ENCODE measurements at regions not wholly inside any gene's neighbourhood (a gene's known extent, or its start where the extent isn't known, plus 50 kb on each side); places are given as distances from the start of the nearest gene placed in this dataset.

DNA sequence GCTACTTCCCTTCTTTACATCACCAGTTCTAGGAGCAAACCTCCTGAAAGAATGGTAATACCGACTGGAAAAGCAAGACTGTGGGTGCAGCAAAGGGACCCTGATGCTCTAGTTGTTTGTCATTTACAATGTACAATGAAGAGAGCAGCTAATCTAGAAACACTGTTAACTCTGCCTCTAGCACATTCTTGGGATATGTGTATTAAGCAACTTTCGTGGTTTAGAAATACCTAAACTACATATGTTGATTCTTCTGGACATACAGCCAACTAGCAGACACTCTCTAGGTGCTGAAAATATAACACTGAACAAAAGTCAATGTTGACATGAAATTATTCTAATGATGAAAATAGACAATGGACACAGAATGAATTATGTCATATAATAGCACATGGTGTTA is 440.3 kb upstream of the MC4R start:
- DNase-seq, result no peak

DNA sequence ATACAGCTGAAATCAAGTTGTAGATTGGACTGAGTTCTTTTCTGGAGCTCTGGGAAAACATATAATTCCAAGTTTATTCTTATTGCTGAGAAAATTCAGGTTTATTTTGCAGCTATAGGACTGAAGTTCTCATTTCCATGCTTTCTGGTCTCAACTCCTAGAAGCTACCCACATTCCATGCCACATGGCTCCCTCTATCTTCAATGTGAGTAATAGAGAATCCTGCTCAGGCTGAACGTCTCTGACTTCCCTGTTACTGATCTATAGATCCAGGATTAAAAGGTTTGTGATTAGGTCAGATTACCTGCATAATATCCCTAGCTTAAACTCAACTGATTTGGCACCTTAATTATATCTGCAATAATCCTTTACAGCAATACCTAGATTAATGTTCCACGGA is 453.8 kb upstream of the MC4R start:
- no peak for DNase-seq

DNA sequence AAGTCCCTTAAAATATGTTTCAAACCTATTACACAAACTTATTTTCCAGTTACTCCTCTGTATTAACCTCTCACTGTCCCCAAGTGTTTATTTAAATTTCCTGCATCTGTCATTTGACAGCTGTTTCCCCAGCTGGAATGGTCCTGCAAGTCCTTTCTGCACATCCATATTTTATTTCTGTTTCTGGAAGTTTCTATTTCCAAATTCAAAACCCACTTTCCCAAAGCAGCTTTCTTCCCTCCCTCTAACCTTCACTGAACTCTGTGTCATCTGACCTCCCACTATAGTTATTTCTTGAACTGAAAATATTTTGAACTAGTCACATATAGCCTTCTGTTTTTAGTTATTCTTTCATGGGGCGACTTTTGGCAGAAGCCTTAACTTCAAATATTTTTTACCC is 459.4 kb upstream of the MC4R start:
- DNase-seq, result no peak

DNA sequence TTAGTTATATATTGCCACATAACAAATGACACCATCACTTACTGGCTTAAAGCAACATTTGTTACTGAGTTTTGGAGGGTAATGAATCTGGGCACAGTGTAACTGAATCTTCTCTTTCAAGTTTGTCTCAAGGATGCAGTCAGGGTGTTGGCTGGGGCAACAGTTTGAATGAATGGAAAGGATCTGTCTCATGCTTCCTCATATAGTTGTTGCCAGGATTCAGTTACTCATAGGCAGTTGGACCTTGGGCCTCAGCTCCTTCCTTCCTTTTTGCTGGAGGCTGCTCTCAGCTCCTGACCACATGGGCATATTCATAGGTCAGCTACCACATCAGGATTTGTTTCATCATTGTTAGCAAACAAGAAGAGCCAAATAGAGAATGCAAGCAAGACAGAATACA is 466.1 kb upstream of the MC4R start:
- no peak for DNase-seq

DNA sequence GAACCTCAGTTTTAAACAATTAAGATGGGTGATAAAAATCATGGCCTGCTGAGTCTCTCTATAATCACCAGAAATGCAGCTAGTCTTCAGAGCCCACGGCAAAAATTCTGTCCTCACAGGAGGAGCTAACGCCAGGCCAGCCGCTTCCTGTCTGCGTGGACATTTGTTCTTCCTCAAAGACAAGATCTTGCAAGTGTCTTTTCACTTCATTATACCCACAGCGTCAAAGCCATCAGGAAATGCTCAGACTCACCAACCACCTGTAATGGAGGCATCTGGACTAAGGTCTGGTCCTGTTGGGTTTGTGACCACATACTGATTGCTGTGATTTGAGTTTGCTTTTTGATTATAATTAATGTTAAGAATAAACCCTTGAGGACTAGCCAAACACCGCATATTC is 473.8 kb upstream of the MC4R start:
- DNase-seq, result no peak

DNA sequence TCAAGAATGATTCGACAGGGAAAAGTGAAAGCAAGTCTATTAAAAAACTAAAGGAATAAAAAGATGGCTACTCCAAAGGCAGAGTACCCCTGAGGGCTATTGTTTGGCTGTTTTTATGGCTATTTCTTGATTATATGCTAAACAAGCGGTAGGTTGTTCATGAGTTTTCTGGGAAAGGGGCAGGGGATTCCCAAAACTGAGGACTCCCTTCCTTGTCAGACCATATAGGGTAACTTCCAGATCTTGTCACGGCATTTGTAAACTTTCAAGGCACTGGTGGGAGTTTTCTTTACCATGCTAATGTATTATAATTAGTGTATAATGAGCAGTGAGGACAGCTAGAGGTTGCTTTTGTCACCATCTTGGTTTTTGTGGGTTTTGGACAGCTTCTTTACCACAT is 474.9 kb upstream of the MC4R start:
- no peak for DNase-seq

DNA sequence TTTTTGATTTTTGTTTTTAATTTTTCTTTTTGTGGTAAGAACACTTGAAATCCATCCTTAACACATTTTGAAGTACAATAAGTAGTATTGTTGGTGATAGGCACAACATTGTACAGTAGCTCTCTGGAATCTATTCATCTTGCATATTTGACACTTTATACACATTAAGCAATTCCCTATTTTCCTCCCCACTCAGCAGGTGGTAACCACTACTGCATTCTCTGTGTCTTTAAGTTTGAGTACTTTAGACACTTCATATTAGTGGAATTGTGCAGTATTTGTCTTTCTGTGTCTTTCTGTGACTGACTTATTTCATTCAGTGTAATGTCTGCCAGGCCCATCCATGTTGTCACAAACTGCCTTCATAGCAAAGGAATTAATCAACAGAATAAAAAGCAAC is 471.7 kb upstream of the CDH20 start:
- no peak for DNase-seq

DNA sequence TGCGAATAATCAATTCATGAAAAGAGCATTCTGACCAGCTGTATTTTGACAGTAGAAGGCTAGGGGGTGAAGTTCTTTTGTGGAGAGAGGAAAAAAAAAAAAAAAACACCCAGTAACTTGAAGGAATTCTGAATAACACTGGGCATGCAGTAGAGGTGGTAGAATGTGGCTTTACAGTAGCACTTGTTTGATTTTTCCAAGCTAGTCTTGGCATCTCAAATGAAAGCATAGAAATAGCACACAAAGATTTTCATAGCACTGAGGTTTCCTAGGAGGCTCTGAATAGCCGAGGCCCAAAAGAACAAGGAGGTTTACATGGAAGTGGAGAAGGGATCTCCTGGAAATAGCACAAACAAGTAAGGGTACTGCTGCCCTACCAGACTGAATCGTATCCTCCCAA is 470.2 kb upstream of the CDH20 start:
- no peak for DNase-seq

DNA sequence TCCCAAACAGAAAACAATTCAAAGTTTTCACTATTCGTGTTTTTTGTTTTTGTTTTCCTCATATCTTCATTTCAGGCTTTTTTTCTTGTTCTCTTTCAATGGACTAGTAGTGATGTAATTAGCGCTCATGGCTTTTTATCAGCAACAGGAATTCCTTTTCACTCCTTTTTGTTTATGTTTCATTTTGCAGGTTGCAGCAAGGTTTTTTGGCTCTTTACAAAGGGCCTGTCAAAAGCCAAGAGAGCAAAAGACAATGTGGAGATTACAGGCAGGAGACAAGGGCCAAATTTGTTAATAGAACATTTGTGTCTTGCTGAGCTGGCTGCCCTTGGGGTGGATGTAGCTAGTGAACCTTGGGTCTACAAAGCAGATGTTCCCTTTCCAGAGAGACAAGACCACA is 467.4 kb upstream of the CDH20 start:
- no peak for DNase-seq

DNA sequence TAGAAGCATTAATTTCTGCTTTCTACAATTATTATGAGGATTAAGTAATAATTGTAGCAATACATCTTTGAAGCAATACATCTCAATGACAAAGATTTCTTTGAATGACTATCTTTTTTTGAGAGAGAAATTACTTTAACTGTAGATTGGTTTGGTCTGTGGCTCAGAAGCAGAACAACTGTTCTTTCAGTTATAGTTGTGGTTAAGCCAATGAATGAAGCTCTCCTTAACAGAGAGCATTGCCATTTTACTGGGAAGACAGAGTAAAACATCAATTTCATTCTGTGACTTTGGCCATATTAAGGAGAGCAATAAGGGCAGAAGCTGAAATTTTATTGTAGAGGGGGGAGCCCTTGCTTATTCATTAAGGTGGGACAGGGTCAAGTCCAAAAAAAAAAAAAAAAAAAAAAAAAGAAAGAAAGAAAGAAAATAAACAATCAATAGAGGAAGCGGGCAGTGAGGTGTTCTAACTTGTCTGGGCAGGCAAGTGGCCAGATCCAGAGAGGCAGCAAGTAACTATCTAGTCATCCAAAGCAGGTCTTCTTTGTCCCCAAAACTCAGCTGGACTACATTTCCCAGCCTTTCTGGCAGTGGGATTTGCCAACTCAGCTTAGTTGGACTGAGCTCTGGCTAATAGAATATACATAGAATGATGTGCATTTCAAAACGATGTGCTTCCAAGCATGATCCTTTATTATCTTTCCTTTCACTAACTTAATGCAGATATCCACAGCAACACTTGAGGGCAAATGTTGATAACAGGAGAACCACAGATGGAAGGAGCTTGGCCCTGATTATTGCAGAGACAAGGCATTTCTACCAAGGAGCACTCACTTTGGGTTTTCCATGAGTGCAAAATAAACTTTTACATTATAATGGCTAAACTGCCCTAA is 462.7 kb upstream of the CDH20 start:
- DNase-seq, result no peak

DNA sequence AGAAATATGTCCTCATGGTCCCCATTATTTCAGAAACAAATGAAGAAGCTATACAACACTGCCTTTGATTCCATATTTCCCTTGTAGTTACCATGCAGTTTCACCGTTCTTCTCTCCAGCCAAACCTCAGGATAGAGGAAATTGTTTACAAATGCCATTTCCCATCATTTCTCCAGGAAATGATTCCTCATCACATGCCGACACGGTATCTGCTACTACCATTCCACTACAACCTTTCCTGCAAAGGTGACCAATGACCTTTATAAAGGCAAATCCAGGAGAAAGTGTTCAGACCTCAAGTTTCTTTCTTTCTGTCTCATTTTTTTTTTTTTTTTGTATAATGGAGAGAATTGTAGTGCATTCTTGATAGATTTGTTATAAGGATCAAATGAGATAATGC is 460.8 kb upstream of the CDH20 start:
- DNase-seq, result no peak

DNA sequence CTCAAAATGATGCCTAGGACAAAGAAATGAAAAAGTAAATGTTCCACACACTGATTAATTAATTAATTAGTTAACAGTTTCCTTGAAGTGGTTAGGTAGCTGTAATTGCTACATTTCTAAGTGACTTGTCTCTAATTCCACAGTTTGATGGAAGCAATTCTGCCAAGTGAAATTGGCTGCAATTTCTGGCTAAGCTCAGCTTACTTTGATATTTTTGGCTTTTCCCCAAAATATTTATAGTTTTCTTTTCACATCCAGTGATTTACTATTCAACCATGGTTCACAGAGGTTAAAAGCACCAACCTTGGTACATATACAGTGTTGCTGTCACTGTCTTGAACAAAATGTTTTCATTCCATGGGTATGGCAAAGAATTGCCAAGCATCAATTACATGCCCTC is 459.5 kb upstream of the CDH20 start:
- no peak for DNase-seq

DNA sequence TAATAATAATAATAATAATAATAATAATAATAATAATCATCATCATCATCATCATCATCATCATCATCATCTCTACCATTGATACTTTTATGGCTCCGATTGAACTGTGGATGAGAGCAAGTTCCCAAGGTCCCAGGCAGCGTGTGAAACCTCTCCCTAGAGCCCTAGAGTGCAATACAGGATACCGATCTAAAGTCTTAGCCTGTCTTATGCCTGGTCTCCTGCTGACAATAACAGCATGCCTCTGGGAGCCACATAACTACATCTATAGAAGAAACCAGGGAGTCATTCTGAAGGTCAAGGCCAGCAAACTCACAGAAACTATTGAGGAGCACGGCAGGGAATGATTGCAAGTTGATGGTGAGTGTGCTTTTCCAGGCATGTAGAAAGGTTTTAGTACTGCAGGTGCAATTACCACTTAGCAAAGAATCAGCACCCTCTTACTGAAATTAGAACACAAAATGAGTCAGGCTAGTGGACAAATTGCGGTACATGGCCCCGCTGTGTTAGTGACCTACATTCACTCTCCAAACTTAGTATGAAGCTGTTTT is 457.2 kb upstream of the CDH20 start:
- no peak for DNase-seq

DNA sequence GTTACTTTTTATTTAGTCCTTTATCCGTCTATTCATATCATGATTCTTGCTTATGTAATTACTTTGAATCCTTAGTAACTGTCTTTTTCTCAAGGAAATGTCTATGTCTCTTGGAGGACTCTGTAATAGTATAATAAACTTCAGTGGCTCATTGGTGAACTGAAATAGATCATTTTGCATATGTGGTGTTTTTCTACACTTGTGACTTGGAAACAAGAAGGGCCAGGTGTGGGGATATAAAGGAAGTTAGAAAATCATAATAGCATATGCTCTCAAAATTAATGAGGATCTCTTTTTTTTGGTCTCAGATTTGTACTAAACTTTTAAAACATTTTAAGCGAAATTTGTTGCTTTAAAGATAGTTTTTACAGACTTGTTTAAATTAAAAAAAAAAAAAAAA is 453.0 kb upstream of the CDH20 start:
- DNase-seq, result no peak

DNA sequence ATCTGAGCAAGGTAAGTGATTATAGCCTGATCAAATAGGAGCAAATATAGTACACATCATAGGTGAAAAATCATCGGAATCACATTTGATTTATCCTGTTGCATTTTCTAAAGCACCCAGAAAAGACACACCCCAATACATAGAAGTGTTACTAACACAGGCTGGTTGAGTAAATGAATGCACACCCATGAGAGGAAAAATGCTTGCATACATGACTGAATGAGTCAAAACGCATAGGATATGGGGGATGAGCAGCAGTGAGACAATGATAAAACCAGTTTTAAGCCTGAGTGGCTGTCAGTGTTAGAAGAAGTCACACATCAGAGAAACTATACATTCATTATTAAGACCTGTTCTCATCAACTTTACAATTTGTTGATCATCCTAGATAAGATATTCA is 449.6 kb upstream of the CDH20 start:
- DNase-seq, result no peak

DNA sequence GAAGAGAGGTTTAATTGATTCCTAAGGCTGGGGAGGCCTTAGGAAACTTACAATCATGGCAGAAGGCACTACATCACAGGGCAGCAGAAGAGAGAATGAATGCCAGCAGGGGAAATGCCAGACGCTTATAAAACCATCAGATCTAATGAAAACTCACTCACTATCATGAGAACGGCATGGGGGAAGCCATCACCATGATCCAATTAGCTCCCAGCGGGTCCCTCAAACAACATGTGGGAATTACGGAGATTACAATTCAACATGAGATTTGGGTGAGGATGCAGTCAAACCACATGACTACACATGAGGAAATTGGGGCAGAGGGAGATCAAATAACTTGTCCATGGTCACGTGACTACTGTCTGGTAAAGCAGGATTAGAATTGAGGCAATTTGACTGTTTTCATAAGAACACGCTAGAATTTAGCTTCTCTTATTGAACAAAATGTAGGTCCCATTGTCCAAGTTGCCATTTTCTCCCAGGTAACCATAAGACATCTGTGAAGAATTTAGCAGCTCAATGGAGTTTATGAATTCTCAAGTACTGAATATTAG is 445.1 kb upstream of the CDH20 start:
- DNase-seq, result no peak

DNA sequence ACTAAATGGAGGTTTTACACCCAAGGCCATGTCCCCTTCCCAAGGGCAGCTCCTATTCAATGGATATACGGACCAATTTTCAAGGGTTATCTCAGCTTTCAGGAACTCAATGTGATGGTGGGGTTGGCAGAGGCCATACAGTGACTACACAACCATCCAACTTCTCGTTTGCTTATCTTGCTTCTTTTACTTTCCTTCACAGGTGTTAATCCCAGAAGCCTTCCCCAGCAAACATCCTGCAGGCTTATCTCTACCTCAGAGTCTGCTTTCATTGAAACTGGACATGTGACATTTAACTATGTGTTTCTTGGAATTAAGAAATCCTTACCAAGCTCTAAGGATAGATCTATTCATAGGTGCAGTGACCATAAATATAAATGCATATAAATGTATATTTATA is 443.8 kb upstream of the CDH20 start:
- DNase-seq, result no peak

DNA sequence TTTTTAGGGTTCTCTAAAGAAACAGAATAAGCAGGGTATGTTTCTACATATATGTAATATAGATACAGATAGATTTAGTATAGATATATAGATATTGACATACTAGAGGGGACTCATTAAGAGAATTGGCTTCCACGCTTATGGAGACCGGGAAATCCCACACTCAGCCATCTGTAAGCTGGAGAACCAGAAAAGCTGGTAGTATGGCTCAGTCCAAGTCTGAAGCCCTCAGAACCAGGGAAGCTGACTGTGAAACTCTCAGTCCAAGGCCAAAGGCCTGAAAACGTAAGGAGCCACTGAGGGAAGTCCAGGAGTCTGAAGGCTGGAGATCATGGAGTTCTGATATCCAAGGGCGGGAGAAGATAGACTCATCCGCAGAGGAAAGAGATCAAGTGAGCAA is 441.3 kb upstream of the CDH20 start:
- no peak for DNase-seq

DNA sequence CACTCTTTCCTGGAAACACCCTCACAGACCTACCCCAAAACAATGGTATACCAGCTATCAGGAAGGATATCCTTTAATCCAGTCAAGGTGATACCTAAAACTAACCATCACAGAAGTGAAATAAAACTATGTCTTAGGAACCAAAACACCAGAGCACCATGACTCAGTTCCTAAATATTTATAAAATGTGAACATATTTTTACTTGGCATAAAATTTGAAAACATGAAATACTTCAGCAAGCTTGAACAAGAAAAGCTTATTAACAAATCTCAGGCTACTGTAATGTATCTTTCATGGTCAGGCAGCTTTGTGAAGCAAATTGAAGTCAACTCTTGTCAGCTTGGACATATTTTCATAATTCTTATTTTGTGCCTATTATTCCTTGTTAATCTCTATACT is 440.8 kb upstream of the CDH20 start:
- no peak for DNase-seq

DNA sequence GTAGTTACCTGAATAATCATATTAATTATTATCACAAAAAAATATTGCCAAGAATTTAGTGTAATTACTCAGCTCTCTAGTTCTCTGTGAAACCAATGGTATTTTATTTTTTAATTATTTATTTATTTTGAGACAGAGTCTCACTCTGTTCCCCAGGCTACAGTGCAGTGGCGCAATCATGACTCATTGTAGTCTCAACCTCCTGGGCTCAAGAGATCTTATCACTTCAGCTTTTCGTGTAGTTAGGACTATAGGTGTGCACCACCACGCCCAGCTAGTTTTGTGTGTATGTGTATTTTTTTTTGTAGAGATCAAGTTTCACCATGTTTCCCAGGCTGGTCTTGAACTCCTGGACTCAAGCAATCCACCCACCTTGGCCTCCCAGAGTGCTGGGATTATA is 440.4 kb upstream of the CDH20 start:
- no peak for DNase-seq

DNA sequence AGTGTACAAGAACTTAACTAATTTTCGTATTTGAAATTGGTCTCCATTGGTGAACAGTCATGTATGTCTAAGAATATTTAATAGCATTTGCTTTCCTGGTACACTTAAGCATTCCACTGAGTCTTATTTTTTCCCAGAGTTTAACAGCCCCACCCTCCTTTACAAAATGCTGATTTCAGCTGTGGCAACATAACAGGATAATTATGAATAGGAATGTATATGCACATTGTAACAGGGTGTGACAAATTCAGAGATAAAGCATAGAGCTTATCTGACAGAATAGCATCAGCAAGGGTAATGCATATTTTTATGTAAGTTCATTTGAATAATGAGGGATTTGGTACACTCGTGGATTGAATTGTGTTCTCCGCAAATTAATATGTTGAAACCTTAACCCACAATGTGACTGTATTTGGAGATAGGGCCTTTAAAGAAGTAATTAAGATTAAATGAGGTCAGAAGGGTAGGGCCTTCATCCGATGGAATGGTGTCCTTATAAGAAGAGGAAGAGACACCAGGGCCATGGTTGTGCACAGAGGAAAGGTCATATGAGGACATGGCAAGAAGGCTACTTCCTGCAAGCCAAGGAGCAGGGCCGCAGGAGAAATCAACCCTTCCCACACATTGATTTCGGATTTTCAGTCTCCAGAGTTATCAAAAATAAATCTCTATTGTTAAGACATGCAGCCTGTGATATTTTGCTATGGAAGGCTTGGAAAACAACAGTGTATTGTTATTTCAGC is 439.7 kb upstream of the CDH20 start:
- no peak for DNase-seq

DNA sequence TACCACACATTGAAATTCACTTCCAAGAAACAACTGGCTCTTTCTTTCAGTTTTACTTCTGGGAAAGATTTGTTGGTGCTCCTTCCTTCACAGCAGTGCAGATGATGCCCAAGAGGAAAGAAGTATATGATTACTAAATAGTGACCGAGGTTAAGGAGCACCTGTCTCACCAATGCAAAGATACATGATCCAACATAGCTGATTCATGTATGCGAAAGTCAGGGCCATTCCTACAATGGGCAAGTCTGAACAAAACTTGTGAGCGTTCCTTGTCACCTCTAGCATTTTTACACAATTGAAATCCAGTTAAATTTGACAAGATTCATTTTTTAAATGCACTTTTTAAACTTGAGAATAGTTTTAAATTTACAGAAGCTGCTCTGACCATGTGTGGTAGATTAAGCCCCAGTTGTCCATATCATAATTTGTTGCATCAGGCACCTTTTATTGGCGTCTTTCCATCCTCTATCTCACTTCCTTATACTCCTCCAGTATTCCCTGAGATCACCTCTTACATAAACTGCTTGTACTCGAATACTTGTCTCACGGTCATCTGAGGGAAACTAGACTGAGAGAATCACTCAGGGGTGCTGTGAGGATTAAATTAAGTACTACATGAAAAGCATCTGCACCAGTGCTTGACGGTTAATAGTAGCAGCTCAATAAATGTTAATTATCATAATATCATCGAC is 438.8 kb upstream of the CDH20 start:
- DNase-seq, result no peak

DNA sequence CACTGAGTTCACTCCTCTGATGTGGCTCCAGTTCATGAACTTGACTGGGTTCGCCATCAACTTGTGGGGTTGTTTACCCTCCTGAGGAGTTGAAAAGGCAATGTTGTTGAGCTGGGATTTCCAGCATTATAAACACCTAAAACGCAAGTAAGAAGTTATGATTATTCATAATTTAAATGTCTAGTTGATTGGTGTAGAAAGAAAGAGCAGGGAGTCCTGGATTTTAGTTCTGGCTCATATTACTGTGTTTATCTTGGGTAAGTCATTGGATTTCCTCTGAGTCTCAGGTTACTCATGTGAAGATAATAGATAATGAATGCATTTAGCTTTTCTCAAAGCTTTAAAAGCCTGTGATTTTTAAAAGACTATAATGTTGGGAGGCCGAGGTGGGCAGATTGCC is 438.0 kb upstream of the CDH20 start:
- DNase-seq, result no peak
